Activated CD4-positive, alpha-beta T cell treated with anti-CD3 and anti-CD28 coated beads, Interleukin-2, Interleukin-6, amounts not matched to agents 100 ng/mL and 50 ng/mL, durations not matched to agents 16 hours and 8 hours (primary cell): ENCODE measurements at regions not wholly inside any gene's neighbourhood (a gene's known extent, or its start where the extent isn't known, plus 50 kb on each side); places are given as distances from the start of the nearest gene placed in this dataset.

Experiments
- DNase-seq: peaks from one replicate; pipeline ENCODE4 v3.0.0-alpha.2; 2020

GRCh38 chr12:83186419-83186818 is 499.7 kb downstream of the TMTC2 start:
- no peak for DNase-seq

- DNase-seq, result no peak
These were observed 498.5 kb downstream of the TMTC2 start for GRCh38 chr12:83185241-83185640.
